ENCODE measurements at regions not wholly inside any gene's neighbourhood (a gene's known extent, or its start where the extent isn't known, plus 50 kb on each side); places are given as distances from the start of the nearest gene placed in this dataset.
"Not testable (repeated sequence)": the region's sequence is repeated elsewhere in the genome, so short reads cannot be mapped to it uniquely, and the experiment has no call there.

DNA sequence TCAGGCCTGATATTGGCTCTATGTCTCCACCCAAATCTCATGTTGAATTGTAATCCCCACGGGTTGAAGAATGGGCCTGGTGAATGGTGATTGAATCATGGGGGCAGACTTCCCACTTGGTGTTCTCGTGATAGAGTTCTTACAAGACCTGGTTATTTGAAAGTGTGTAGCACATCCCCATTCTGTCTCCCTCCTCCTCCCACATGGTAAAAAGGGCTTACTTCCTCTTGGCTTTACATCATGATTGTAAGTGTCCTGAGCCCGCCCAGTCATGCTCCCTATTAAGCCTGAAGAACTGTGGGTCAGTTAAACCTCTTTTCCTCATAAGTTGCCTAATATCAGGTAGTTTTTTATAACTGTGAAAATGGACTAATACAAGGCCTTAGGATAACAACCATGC, 158.8 kb upstream of the ZNG1F start:
- TF ChIP-seq, protein P1, sequence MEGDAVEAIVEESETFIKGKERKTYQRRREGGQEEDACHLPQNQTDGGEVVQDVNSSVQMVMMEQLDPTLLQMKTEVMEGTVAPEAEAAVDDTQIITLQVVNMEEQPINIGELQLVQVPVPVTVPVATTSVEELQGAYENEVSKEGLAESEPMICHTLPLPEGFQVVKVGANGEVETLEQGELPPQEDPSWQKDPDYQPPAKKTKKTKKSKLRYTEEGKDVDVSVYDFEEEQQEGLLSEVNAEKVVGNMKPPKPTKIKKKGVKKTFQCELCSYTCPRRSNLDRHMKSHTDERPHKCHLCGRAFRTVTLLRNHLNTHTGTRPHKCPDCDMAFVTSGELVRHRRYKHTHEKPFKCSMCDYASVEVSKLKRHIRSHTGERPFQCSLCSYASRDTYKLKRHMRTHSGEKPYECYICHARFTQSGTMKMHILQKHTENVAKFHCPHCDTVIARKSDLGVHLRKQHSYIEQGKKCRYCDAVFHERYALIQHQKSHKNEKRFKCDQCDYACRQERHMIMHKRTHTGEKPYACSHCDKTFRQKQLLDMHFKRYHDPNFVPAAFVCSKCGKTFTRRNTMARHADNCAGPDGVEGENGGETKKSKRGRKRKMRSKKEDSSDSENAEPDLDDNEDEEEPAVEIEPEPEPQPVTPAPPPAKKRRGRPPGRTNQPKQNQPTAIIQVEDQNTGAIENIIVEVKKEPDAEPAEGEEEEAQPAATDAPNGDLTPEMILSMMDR (IDR thresholded peaks at IDR 0.05), result not testable (repeated sequence)
- not testable (repeated sequence) for TF ChIP-seq POLR2A, EP300 (IDR thresholded peaks at IDR 0.05)

Data from ovary (tissue), 3 donors.